Ammon's horn (tissue), 1 donor: ENCODE measurements at regions not wholly inside any gene's neighbourhood (a gene's known extent, or its start where the extent isn't known, plus 50 kb on each side); places are given as distances from the start of the nearest gene placed in this dataset.
"Not testable (repeated sequence)": the region's sequence is repeated elsewhere in the genome, so short reads cannot be mapped to it uniquely, and the experiment has no call there.

Source experiments
- DNase-seq: peaks from one replicate; pipeline ENCODE4 v3.0.0-alpha.2; 2016; ENCODE audit warnings: low spot score

DNA sequence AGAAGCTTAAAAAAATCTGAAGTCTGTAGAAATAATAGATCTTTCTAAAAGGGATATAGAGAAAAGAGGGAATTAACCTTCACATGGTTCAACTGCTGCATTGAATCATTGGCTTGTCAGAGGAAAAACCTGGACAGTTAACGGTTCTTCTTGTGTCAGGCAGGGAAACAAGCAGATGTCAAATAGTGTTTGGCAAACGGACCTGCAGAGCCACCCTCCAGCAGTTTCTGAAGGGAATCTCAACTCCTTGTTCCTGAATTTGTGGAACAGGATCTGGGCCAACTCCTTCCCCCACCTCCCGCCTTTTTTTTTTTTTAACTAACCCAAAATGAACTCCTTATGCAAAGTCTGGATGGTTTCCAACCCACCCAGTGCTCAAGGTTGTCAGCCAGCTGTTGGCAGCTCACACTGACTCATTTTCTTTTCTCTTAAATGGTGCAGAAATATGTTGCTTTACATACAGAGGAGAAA is 187.3 kb downstream of the CAND1 start:
- DNase-seq = peak; percentile 13

DNA sequence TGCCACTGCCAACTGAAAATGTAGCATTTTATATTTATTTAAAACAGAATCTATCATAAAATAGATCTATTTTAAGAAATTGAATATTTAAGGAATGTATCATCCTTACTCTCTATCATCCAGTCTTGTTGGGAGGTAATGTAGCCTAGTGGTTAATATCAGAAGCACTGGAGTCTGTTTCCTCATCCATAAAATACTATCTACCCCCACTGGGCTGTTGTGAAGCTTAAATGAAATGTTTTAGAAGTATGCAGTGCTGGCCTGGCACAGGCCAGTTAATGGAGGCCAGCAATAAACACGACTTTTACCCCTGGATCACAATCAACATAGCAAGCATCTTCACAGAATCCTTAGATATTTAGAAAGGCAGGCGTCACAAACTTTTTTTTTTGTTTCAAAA is 188.0 kb downstream of the CAND1 start:
- no peak for DNase-seq

DNA sequence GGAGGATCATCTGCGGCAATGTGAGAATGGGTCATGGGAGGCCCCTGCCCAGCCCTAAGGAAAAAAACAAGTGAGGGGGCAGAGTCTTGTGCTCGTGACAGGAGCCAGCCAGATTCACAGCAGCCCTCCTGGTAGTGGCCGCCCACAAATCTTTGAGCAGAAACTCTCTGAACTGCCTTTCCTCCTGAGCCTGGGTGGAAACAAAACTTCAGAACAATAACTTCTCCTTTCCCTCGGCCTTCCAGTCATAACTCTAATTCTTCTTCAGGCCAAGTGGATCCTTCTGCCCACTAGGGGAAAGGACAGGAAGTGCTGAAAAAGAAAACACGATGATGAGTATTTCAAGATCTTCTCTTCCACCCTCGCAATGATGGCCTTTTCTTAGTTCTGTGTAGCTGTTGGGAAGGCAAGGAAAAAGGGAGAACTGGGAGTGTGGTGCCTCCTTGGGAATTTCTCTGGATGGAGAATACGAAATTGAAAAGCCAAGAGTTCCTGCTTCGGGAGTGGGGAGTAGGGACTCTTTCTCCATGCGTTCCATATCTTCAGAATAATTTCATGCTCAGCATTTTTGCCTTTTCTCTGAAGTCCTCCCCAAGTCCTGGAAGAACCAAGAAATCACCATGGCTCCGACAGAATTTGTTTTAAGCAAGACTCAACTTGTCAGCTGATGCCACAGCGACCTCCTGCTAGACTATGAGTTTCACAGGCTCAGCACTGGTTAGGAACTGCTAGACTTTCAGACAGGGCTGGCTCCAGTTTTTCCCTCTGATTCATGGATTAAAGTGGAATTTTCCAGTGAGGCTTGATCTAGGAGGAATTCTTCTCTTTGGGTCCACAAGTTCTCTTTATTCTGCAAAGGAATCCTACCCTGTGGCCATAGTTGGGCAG is 188.9 kb downstream of the CAND1 start:
- DNase-seq = peak; percentile 28

DNA sequence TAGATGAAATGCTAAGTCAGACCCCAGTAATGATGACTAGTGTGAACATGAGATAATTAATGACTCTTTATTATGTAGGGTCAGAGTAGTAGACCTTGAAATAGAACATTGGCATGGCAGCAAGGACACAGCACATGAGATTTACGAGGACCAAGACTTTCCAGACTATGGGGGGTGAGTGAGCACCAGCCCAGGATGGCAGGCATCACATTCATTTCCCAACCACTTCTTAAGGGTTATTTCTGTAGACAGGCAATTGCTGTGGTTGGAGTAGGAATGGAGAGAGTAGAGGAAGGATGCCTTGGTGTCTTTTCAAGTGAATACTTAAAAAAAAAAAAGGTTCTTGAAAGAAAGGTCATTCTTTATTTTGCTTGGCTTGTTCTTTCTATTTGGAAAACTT is 189.4 kb upstream of the DYRK2 start:
- DNase-seq = no peak

DNA sequence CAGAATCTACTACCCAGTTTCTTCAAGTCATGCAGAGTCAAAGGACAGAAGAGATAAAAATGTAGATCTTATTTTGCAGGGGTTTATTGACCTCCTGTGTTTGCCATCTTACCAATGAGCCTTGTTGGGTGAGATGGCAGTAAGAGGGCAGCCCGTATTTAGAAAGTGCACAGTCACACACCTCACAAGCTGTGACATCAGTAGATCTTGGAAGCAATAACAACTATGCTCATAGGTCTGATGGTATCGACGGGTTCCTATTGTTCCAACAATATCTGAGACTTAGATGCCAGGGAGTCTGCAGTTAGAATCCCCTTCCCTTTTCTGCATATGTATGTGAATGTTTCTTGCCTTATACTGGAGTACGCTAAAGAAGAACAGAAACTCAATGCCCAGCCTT is 189.0 kb upstream of the DYRK2 start:
- no peak for DNase-seq

DNA sequence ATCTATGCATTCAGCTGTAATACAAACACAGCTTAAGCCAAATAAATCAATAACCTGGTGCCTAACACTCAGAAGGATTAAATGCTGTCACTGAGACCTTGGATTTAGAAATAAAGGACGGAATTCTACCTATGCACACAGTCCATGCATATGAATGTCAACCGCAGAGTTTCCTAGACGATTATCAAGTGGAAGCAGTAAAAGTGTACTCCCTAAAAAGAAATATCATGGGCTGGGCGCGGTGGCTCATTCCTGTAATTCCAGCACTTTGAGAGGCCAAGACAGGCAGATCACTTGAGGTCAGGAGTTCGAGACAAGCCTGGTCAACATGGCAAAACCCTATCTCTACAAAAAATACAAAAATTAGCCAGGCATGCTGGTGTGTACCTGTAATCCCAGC is 188.2 kb upstream of the DYRK2 start:
- DNase-seq = no peak

DNA sequence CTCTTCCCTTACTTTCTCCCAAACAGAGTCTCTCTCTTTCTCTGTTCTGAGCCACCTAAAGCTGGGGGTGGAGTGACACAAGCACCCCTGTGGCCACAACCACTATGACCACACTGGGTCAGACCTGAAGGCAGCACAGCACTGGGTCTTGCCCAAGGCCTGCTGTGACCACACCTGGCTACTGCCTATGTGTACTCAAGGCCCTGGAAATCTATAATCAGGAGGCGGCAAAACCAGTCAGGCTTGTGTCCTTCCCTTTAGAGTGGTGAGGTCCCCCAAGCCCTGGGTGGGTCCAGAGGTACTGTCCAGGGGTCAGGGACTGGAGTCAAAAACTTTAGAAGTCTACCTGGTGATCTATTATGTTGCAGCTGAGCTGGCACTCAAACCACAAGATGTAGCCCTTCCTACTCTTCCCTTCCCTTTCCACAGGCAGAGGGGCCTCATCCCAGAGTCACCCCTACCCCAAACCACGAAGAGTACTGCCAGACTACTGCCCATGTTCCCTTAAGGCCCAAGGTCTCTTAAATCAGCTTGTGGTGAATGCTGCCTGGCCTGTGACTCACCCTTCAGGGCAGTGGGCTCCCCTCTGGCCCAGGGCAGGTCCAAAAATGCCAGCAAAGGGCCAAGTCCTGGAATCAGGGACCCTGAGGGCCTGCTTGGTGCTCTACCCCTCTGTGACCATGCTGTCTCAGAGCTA is 179.8 kb upstream of the DYRK2 start:
- no peak for DNase-seq

DNA sequence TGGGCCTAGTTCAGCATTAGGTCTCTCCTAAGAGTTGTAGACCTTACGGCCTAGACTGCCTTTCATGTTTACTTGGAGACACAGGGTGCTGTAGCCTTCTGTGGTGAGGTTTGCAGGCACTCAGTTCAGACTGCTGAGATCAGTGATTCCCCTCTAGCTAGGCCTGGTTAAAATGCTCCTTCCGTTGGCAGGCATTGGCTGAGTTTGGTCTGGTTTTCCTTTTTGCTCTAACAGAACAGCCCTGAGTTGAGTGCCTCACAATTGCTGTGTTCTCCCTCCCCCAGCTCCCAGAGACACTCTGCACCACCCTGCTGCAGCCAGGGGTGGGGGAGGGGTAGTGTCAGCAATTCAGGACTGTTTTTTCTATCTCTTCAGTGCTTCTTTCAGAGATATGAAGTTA is 178.9 kb upstream of the DYRK2 start:
- peak; percentile 55 for DNase-seq

DNA sequence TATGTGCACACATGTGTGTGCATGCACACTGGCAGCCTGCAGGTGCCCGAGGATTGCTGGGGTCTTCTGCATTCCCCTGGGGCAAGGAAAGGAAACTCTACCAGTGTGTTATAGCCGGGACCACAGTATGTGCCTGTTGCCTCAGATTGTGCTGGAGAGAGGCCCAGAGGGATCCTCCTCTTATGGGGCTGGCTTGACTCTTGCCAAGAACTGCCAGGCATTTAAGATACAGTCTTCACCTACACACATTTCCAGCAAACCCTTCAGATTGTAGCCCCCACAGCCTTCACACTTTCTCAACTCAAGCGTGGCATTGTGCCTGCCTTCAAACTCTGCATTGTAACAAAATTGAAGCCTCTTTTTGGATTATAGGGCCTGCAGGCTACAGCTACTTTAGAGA is 176.7 kb upstream of the DYRK2 start:
- DNase-seq = no peak

DNA sequence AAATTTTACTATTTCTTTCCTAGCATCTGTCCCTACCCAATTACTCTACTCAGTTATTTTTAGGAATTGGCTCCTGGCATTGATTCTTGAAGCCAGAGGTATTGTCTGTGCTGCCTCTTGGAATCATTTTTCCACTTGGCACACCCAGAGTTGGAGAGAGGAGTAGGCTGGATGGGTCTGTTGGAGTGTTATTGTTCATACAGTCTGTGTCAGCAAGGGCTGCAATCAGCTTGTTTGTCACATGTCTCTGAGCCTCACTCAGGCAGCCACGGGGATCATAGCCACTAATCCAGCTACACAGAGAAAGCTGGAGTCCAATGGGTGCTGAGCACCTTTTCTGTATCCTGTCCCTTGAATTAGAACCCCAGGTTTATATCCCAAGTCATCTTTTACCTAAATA is 176.0 kb upstream of the DYRK2 start:
- DNase-seq = peak; percentile 59

DNA sequence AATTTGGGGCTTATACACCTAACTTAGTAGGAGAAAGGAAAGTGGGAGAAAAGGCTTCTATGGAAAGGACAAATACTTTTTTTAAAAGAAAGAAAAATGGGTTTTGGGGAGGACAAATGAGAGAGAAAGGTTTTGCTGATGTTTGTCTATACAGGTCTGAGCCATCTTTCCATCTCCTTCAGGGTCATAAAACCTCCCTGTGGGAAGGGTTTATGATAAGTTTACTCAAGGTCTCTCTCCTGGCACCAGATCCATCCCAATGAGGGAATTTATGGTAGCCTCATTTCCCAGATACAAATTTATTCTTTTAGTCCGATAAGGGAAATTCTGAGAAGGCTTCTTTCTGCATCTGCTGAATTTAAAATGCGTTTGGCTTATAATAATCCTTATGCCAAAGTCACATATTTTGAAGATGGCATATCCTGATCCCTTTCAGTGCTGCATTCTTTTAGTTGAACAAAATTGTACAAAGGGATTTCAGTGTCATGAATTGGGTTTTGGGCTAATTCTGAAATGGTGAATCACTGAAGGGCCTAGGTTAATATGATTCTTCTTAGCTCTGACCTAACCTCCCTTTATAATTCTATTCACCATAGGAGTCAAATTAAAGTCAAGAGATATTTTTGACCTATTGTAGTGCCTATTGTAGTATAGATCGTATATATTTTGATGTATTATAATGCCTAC is 173.5 kb upstream of the DYRK2 start:
- no peak for DNase-seq

DNA sequence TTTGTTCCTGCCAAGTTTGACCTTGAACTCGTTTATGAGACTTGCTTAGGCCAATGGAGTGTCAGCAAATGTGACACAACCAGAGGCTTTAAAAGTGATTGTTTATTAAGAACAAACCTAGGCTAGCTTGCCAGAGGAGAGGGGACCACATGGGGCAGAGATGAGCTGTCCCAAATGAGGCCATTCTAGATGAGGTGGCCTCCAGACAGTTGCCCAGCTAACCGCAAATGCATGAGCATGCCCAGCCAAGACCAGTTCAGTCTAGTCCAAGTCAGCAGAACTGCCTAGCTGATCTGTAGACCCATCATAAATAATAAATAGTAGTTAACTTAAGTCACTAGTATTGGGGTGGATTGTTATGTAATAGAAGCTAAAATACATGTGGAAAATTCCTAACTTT is 172.8 kb upstream of the DYRK2 start:
- DNase-seq = no peak

DNA sequence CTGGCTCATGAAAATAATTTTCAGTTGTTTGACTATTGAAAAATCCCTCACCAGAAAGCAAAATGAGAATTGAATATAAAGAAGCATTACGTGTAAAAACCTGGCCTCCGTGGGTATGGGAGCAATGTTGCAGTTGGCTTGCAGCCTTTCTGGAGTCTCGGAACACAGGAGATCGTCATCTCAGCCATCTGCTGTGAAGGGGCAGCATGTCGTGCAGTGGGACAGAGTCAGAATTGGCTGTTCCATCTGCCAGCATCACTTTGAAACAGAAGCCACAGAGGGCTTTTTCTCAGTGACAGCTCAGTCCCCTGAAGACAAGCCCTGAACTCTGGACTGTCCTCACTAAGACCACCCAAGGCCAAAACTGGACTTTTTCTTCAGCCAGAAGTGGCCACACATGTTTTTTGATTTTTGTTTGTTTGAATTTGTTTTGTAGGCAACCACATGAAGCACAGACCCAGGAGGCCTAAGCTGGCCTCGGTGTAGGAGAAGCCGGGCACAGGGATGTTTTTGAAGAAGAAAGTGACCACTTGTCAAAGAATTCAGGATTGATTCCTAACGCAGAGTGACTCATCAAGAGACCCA is 170.8 kb upstream of the DYRK2 start:
- DNase-seq = peak; percentile 16

DNA sequence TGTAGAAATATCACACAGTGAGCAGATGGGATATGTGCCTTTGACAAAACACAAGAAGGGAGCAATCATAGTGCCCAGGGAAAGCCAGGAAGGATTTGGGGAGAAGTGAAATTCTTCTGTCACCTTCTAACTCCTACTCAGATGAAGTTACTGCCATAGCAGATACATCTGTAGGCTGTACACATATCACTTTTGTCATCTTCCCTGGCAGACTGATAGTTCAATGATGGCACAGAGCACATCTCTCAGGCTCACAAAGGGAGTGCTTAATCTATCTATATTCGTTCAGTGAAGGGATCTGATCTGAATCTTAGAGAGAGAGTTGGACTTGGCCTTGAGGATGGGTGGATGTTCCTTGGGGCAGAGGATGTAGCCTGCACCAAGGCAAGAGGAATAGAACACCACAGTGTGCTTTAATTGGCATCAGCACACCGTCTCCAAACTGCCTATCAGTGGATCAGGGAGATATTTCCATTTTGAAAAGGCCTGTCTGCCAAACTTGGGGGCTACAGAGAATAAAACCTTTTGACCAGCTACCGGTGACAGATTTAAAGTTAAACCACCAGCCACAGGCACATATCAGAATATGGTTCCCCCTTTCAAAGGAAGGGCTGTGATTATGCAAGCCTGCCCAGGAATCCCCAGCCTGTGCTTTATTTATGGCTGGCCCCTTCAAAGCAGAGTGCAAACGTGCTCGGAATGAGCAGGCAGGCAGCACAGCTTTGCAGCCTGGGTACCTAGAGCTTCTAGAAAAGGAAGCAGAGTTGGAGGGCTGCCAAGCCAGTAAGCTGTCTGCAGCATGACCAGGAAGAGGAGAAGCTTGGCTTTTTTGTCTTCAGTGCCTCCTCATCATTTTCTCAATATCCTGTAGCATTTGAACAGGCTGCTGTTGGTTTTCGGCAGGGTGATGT is 165.5 kb upstream of the DYRK2 start:
- peak; percentile 79 for DNase-seq

DNA sequence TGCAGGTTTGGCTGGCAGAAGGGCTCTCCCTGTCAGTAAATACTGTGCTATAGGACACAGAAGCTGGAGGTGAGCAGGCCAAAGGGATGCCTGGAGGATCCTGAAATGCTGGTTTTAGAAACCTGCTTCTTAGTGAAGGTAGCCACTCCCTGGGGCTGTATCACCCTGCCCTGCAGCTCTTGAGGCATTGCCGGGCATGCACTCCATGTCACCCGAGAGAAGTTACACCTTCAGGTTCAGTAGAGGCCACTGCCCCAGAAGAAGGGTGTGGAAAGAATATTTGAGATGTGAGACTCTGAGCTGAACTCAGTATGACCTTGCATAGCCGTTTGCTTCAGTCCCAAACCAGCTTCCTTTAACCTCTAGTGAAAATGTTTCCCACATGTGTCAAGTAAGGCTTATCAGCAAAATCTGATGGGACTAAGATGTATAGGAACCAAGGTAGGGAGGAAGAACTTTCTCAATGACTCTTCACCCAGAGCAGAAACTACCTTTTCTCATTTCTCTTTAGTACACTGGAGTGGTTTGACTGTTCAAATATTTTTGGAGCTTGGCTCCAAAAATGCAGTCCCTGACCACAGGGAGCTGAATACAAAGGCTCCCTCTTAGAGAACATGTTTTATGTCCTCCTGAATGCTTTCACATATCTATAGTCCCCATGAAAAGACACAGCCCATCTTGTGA is 164.5 kb upstream of the DYRK2 start:
- DNase-seq = no peak

DNA sequence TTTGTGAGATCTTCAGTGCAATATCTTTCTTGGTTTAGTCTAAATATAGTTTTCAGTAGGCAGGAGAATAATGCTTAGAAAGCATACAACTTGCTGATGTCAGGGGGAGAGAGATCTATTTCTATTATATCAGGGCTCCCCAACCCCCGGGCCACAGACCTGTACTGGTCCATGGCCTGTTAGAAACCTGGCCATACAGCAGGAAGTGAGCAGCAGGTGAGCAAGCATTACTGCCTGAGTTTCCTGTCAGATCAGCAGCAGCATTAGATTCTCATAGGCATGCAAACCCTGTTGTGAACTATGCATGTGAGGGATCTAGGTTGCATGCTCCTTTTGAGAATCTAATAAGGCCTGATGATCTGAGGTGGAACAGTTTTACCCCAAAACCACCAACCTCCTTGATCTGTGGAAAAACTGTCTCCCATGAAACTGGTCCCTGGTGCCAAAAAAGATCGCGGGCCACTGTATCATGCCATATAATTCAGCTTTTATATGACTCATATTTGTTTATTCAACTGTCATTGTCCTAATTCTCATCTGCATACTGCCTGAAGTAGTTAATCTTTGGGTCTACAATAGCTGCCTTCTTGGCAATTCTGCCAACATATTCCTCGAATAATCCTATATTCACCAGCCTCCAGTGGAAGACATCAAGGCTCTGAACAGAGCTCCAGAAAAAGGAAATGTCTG is 163.6 kb upstream of the DYRK2 start:
- no peak for DNase-seq

DNA sequence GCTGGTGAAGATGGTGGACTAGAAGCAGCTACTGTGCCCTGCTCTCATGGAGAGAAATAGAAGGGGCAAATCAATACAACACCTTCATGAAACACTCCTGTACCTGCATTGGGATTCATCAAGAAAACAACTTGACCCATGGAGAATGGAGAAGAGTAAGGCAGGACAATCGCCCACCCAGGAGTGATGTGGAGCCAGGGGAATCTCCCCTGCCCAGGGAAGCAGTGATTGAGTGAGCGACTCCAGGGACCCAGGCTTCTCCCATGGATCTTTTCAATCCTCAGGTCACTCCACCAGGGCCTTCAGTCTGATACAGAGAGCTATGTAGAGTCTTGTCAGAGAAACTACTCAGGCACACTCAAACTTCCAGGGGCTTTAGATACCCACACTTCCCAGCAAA is 161.9 kb upstream of the DYRK2 start:
- no peak for DNase-seq

DNA sequence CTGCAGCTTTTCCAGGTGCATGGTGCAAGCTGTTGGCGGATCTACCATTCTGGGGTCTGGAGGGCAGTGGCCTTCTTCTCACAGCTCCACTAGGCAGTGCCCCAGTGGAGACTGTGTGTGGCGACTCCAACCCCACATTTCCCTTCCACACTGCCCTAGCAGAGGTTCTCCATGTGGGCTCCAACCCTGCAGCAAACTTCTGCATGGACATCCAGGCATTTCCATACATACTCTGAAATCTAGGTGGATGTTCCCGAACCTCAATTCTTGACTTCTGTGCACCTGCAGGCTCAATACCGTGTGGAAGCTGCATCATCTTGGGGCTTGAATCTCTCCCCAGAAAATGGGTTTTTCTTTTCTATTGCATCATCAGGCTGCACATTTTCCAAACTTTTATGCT is 160.2 kb upstream of the DYRK2 start:
- DNase-seq = not testable (repeated sequence)

DNA sequence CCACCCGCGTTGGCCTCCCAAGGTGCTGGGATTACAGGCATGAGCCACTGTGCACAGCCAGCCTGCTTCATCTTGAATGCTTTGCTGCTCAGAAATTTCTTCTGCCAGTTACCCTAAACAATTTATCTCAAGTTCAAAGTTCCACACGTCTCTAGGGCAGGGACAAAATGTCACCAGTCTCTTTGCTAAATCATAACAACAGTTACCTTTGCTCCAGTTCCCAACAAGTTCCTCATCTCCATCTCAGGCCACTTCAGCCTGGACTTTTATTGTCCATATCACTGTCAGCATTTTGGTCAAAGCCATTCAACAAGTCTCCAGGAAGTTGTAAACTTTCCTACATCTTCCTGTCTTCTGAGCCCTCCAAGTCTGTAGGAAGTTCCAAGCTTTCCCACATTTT is 159.5 kb upstream of the DYRK2 start:
- no peak for DNase-seq

DNA sequence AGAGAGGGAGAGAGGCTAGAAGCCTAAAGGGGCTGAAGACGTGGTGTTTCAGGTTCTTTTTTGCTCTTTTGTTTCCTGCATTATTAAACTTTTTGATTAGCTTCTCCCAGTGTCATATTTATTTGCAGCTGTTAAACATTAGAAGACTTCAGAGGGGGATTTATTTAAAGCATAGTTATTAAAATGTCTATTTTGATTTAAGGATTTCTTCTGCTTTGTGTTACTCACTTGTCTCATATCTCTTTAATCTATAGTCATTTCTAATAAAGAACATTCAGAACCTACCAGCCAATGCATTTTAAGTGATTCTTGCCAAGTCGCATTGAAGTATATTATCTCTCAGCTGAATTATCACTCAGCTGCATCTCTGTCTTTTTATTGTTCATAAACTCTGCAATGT is 152.0 kb upstream of the DYRK2 start:
- no peak for DNase-seq
